NCI-H1930 (cell line): ENCODE measurements at regions not wholly inside any gene's neighbourhood (a gene's known extent, or its start where the extent isn't known, plus 50 kb on each side); places are given as distances from the start of the nearest gene placed in this dataset.
"Not testable (repeated sequence)": the region's sequence is repeated elsewhere in the genome, so short reads cannot be mapped to it uniquely, and the experiment has no call there.

Source experiments
- DNase-seq, 2 experiments: peaks; one replicate each; lab custom pipeline; 2025; lab: John Stamatoyannopoulos, UW

GRCh38 chr2:37570773-37571586 lies 100.5 kb downstream of the CDC42EP3 start:
- DNase-seq = no peak

GRCh38 chr2:37571587-37572136 lies 99.8 kb downstream of the CDC42EP3 start:
- no peak for DNase-seq

- no peak for DNase-seq
Observed at GRCh38 chr2:37573451-37574388, 97.7 kb downstream of the CDC42EP3 start.

GRCh38 chr2:37575780-37576179 lies 95.7 kb downstream of the CDC42EP3 start:
- no peak for DNase-seq

- DNase-seq = not testable (repeated sequence)
Observed at GRCh38 chr2:37576194-37576593, 95.2 kb downstream of the CDC42EP3 start.

GRCh38 chr2:37576831-37577230 lies 94.6 kb downstream of the CDC42EP3 start:
- no peak for DNase-seq

GRCh38 chr2:37579192-37579713 lies 92.2 kb downstream of the CDC42EP3 start:
- no peak for DNase-seq

GRCh38 chr2:37579949-37580348 lies 91.5 kb downstream of the CDC42EP3 start:
- DNase-seq = not testable (repeated sequence)

GRCh38 chr2:37581433-37581832 lies 90.0 kb downstream of the CDC42EP3 start:
- no peak for DNase-seq

GRCh38 chr2:37582481-37583220 lies 88.8 kb downstream of the CDC42EP3 start:
- no peak for DNase-seq

GRCh38 chr2:37583402-37583801 lies 88.0 kb downstream of the CDC42EP3 start:
- DNase-seq = no peak

- no peak for DNase-seq
Observed at GRCh38 chr2:37583867-37584266, 87.6 kb downstream of the CDC42EP3 start.

GRCh38 chr2:37585295-37585908 lies 86.0 kb downstream of the CDC42EP3 start:
- DNase-seq = no peak

GRCh38 chr2:37585982-37586621 lies 85.3 kb downstream of the CDC42EP3 start:
- DNase-seq = no peak

GRCh38 chr2:37586663-37587317 lies 84.7 kb downstream of the CDC42EP3 start:
- DNase-seq = no peak

- DNase-seq = no peak
Observed at GRCh38 chr2:37587817-37588216, 83.6 kb downstream of the CDC42EP3 start.

GRCh38 chr2:37588316-37588777 lies 83.1 kb downstream of the CDC42EP3 start:
- no peak for DNase-seq

GRCh38 chr2:37589298-37589697 lies 82.1 kb downstream of the CDC42EP3 start:
- DNase-seq = no peak

- no peak for DNase-seq
Observed at GRCh38 chr2:37590119-37590571, 81.3 kb downstream of the CDC42EP3 start.
